ENCODE measurements at regions not wholly inside any gene's neighbourhood (a gene's known extent, or its start where the extent isn't known, plus 50 kb on each side); places are given as distances from the start of the nearest gene placed in this dataset.
"Not testable (repeated sequence)": the region's sequence is repeated elsewhere in the genome, so short reads cannot be mapped to it uniquely, and the experiment has no call there.

GRCh38 chr3:8438507-8439079 lies 63.0 kb upstream of the LMCD1 start:
- H3K9me3 ChIP-seq = peaks cover 0 to 4% (median 0%) of the 10 kb centered on the region in 4 donors
- TF ChIP-seq CTCF (IDR thresholded peaks at IDR 0.05) = no peak
- TF ChIP-seq POLR2A (IDR thresholded peaks at IDR 0.05) = no peak
- no peak for TF ChIP-seq POLR2AphosphoS5 (IDR thresholded peaks at IDR 0.05)
- no peak for TF ChIP-seq EP300 (IDR thresholded peaks at IDR 0.05)
- no peak for DNase-seq
- WGBS, 2 donors = 73 to 79% methylated on average over 7 of the region's 7 CpGs
- H3K27ac ChIP-seq = peak overlapping the region in 1 of 4 donors; percentile 34
- peaks cover 14 to 16% (median 15%) of the 10 kb centered on the region in 4 donors for H3K4me1 ChIP-seq
- no peaks in the 10 kb centered on the region for H3K27me3 ChIP-seq
- no peak for ATAC-seq (ENCODE audit: low FRiP score in 2 of 2)
- no peaks in the 10 kb centered on the region for H3K36me3 ChIP-seq
- H3K4me3 ChIP-seq = no peak overlapping the region

GRCh38 chr3:8440142-8440541 lies 61.5 kb upstream of the LMCD1 start:
- H3K4me3 ChIP-seq; H3K36me3 ChIP-seq; H3K27ac ChIP-seq; H3K27me3 ChIP-seq; ATAC-seq (ENCODE audit: low FRiP score in 2 of 2); H3K9me3 ChIP-seq: not testable (repeated sequence)
- DNase-seq = peak in 1 of 2 donors; percentile 72
- WGBS, 2 donors = 97% methylated on average over 9 of the region's 30 CpGs; no CpG with 5 or more reads in 1 of the 2 donors
- H3K4me1 ChIP-seq = peaks cover 29 to 31% (median 30%) of the 10 kb centered on the region in 4 donors

- DNase-seq (no peak), ATAC-seq (ENCODE audit: low FRiP score in 2 of 2) (peak; percentile 13 to 68)
- Histone ChIP-seq H3K4me1 (peaks cover 30 to 36% (median 34%) of the 10 kb centered on the region in 4 donors), H3K9me3 (peaks cover 0 to 4% (median 0%) of the 10 kb centered on the region in 4 donors), H3K36me3 (no peaks in the 10 kb centered on the region), H3K27ac (peak overlapping the region in 1 of 4 donors; percentile 85), H3K4me3 (no peak overlapping the region), H3K27me3 (no peaks in the 10 kb centered on the region)
- TF ChIP-seq EP300 (IDR thresholded peaks at IDR 0.05) (no peak), POLR2A (IDR thresholded peaks at IDR 0.05) (no peak), CTCF (IDR thresholded peaks at IDR 0.05) (peak; percentile 65 to 78 (median 68))
- 48 to 51% methylated on average over 8 of the region's 8 CpGs for WGBS, 2 donors
Observed at GRCh38 chr3:8441969-8442559, 59.6 kb upstream of the LMCD1 start.

GRCh38 chr3:8442993-8443650 lies 58.5 kb upstream of the LMCD1 start:
- Histone ChIP-seq H3K36me3 (no peaks in the 10 kb centered on the region), H3K9me3 (peaks cover 0 to 4% (median 0%) of the 10 kb centered on the region in 4 donors), H3K4me3 (no peak overlapping the region), H3K4me1 (peaks cover 30 to 36% (median 34%) of the 10 kb centered on the region in 4 donors), H3K27ac (peak overlapping the region; percentile 79 to 85 (median 82)), H3K27me3 (no peaks in the 10 kb centered on the region)
- TF ChIP-seq CTCF (IDR thresholded peaks at IDR 0.05) = no peak
- no peak for TF ChIP-seq EP300 (IDR thresholded peaks at IDR 0.05)
- no peak for TF ChIP-seq POLR2A (IDR thresholded peaks at IDR 0.05)
- no peak for TF ChIP-seq POLR2AphosphoS5 (IDR thresholded peaks at IDR 0.05)
- ATAC-seq (ENCODE audit: low FRiP score in 2 of 2) (no peak), DNase-seq (no peak)
- WGBS, 2 donors = 51 to 60% methylated on average over 4 of the region's 4 CpGs

Data from upper lobe of left lung (tissue), 6 donors.